NCI-H1694 (cell line): ENCODE measurements at regions not wholly inside any gene's neighbourhood (a gene's known extent, or its start where the extent isn't known, plus 50 kb on each side); places are given as distances from the start of the nearest gene placed in this dataset.

ENCODE experiments used
- DNase-seq: peaks from one replicate; lab custom pipeline; 2025; lab: John Stamatoyannopoulos, UW

- no peak for DNase-seq
Measured at GRCh38 chr2:104163611-104164130, 690.2 kb upstream of the POU3F3 start.

GRCh38 chr2:104164721-104165252 lies 689.1 kb upstream of the POU3F3 start:
- DNase-seq, result no peak

- no peak for DNase-seq
Measured at GRCh38 chr2:104177179-104177578, 676.7 kb upstream of the POU3F3 start.

- DNase-seq, result no peak
Measured at GRCh38 chr2:104179644-104180043, 674.3 kb upstream of the POU3F3 start.

- DNase-seq, result no peak
Measured at GRCh38 chr2:104200533-104201168, 653.3 kb upstream of the POU3F3 start.

- DNase-seq, result no peak
Measured at GRCh38 chr2:104213758-104214157, 640.2 kb upstream of the POU3F3 start.

- no peak for DNase-seq
Measured at GRCh38 chr2:104215269-104216161, 638.4 kb upstream of the POU3F3 start.

GRCh38 chr2:104233591-104233990 lies 620.3 kb upstream of the POU3F3 start:
- DNase-seq, result no peak

GRCh38 chr2:104236491-104236890 lies 617.4 kb upstream of the POU3F3 start:
- DNase-seq, result no peak

GRCh38 chr2:104240984-104241383 lies 612.9 kb upstream of the POU3F3 start:
- no peak for DNase-seq

- no peak for DNase-seq
Measured at GRCh38 chr2:104249629-104250028, 604.3 kb upstream of the POU3F3 start.

GRCh38 chr2:104250635-104251034 lies 603.3 kb upstream of the POU3F3 start:
- DNase-seq, result no peak

GRCh38 chr2:104254017-104254416 lies 599.9 kb upstream of the POU3F3 start:
- DNase-seq, result no peak

GRCh38 chr2:104262714-104263113 lies 591.2 kb upstream of the POU3F3 start:
- DNase-seq, result no peak

GRCh38 chr2:104279646-104280045 lies 574.3 kb upstream of the POU3F3 start:
- no peak for DNase-seq

- DNase-seq, result no peak
Measured at GRCh38 chr2:104280216-104280615, 573.7 kb upstream of the POU3F3 start.

GRCh38 chr2:104286841-104287240 lies 567.1 kb upstream of the POU3F3 start:
- DNase-seq, result no peak

- no peak for DNase-seq
Measured at GRCh38 chr2:104289651-104290565, 564.0 kb upstream of the POU3F3 start.

GRCh38 chr2:104290566-104290891 lies 563.4 kb upstream of the POU3F3 start:
- DNase-seq, result no peak

- DNase-seq, result no peak
Measured at GRCh38 chr2:104312684-104313083, 541.2 kb upstream of the POU3F3 start.

GRCh38 chr2:104318001-104318665 lies 535.8 kb upstream of the POU3F3 start:
- no peak for DNase-seq
